ENCODE measurements at regions not wholly inside any gene's neighbourhood (a gene's known extent, or its start where the extent isn't known, plus 50 kb on each side); places are given as distances from the start of the nearest gene placed in this dataset.

- no peaks in the 10 kb centered on the region for H3K27me3 ChIP-seq (replicated peaks; ENCODE audit: insufficient read depth)
- no peaks in the 10 kb centered on the region for H3K4me1 ChIP-seq (ENCODE audit: control insufficient read depth in 1 of 2, low read depth in 2 of 2)
- DNase-seq (ENCODE audit: low spot score) (no peak), ATAC-seq (ENCODE audit: insufficient number of reproducible peaks, low FRiP score, low read depth) (no peak)
- TF ChIP-seq CTCF (IDR thresholded peaks at IDR 0.05): no peak
- H3K4me3 ChIP-seq: no peak overlapping the region
- no peaks in the 10 kb centered on the region for H3K9me3 ChIP-seq
- H3K36me3 ChIP-seq: no peaks in the 10 kb centered on the region
- H3K27ac ChIP-seq: no peak overlapping the region
Observed at GRCh38 chr18:43663159-43663558, 385.9 kb upstream of the SYT4 start.

- ATAC-seq (ENCODE audit: insufficient number of reproducible peaks, low FRiP score, low read depth): no peak
Observed at GRCh38 chr18:43664487-43665008, 387.3 kb upstream of the SYT4 start.

GRCh38 chr18:43665105-43665788, 388.0 kb upstream of the SYT4 start:
- TF ChIP-seq CTCF (IDR thresholded peaks at IDR 0.05): no peak
- no peaks in the 10 kb centered on the region for H3K9me3 ChIP-seq
- H3K27ac ChIP-seq: no peak overlapping the region
- H3K27me3 ChIP-seq (replicated peaks; ENCODE audit: insufficient read depth): no peaks in the 10 kb centered on the region
- no peak overlapping the region for H3K4me3 ChIP-seq
- ATAC-seq (ENCODE audit: insufficient number of reproducible peaks, low FRiP score, low read depth) (no peak), DNase-seq (ENCODE audit: low spot score) (no peak)
- no peaks in the 10 kb centered on the region for H3K4me1 ChIP-seq (ENCODE audit: control insufficient read depth in 1 of 2, low read depth in 2 of 2)
- no peaks in the 10 kb centered on the region for H3K36me3 ChIP-seq

More at GRCh38 chr18:43664487-43665008, 387.3 kb upstream of the SYT4 start:
- H3K27me3 ChIP-seq (replicated peaks; ENCODE audit: insufficient read depth): no peaks in the 10 kb centered on the region
- no peaks in the 10 kb centered on the region for H3K4me1 ChIP-seq (ENCODE audit: control insufficient read depth in 1 of 2, low read depth in 2 of 2)
- no peak overlapping the region for H3K4me3 ChIP-seq
- no peaks in the 10 kb centered on the region for H3K9me3 ChIP-seq
- H3K27ac ChIP-seq: no peak overlapping the region
- TF ChIP-seq CTCF (IDR thresholded peaks at IDR 0.05): no peak
- no peak for DNase-seq (ENCODE audit: low spot score)
- H3K36me3 ChIP-seq: no peaks in the 10 kb centered on the region

- Histone ChIP-seq H3K27me3 (replicated peaks; ENCODE audit: insufficient read depth) (no peaks in the 10 kb centered on the region), H3K27ac (no peak overlapping the region), H3K9me3 (no peaks in the 10 kb centered on the region), H3K4me3 (no peak overlapping the region), H3K36me3 (no peaks in the 10 kb centered on the region), H3K4me1 (ENCODE audit: control insufficient read depth in 1 of 2, low read depth in 2 of 2) (no peaks in the 10 kb centered on the region)
- no peak for ATAC-seq (ENCODE audit: insufficient number of reproducible peaks, low FRiP score, low read depth)
- no peak for TF ChIP-seq CTCF (IDR thresholded peaks at IDR 0.05)
- DNase-seq (ENCODE audit: low spot score): no peak
Observed at GRCh38 chr18:43668866-43669265, 391.6 kb upstream of the SYT4 start.

- TF ChIP-seq CTCF (IDR thresholded peaks at IDR 0.05): no peak
- H3K4me3 ChIP-seq: no peak overlapping the region
- H3K27ac ChIP-seq: no peak overlapping the region
- no peaks in the 10 kb centered on the region for H3K9me3 ChIP-seq
- H3K4me1 ChIP-seq (ENCODE audit: control insufficient read depth in 1 of 2, low read depth in 2 of 2): no peaks in the 10 kb centered on the region
- H3K36me3 ChIP-seq: no peaks in the 10 kb centered on the region
- H3K27me3 ChIP-seq (replicated peaks; ENCODE audit: insufficient read depth): no peaks in the 10 kb centered on the region
- ATAC-seq (ENCODE audit: insufficient number of reproducible peaks, low FRiP score, low read depth): no peak
- no peak for DNase-seq (ENCODE audit: low spot score)
Observed at GRCh38 chr18:43671431-43671830, 394.1 kb upstream of the SYT4 start.

Data from thoracic aorta (tissue), 2 donors.